ENCODE measurements at regions not wholly inside any gene's neighbourhood (a gene's known extent, or its start where the extent isn't known, plus 50 kb on each side); places are given as distances from the start of the nearest gene placed in this dataset.
"Not testable (repeated sequence)": the region's sequence is repeated elsewhere in the genome, so short reads cannot be mapped to it uniquely, and the experiment has no call there.

DNA sequence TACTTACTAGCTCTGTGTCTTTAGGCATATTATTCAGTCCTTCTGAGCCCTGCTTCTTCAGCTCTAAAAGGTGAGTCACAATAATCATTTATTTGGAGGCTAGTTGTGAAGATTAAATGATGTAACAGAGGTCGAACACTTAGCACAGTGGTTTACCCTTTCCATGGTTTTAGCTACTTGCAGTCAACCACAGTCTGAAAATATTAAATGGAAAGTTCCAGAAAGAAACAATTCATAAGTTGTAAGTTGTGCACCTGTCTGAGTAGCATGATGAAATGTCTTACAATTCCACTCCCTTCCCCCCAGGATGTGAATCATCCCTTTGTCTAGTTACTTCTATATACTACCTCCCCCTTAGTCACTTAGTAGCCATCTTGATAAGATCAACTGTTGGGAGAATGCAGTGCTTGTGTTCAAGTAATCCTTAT lies 217.6 kb upstream of the THUMPD2 start:
- no peak for DNase-seq (ENCODE audit: low spot score)

- no peak for DNase-seq (ENCODE audit: low spot score)
Measured at GRCh38 chr2:39995005-39995737, 216.1 kb upstream of the THUMPD2 start.

GRCh38 chr2:39994151-39994550 lies 215.1 kb upstream of the THUMPD2 start:
- DNase-seq (ENCODE audit: low spot score), result no peak

DNA sequence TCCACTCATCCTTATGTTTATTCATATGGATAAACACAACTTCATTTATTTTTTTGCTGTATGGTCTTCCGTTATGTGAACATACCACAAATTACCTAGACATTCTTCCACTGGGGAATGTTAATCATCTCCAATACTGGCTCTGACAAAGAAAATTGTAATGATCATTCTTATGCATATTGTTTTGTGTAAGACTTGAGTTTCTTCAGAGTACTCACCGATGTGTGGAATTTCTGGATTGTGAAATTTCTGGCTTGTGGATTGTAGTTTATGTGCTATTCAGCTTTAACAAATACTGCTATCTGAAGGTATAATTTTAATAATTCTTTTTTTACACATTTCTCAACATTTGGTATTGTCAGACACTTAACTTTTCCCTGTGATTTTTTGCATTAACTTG lies 212.2 kb upstream of the THUMPD2 start:
- no peak for DNase-seq (ENCODE audit: low spot score)

DNA sequence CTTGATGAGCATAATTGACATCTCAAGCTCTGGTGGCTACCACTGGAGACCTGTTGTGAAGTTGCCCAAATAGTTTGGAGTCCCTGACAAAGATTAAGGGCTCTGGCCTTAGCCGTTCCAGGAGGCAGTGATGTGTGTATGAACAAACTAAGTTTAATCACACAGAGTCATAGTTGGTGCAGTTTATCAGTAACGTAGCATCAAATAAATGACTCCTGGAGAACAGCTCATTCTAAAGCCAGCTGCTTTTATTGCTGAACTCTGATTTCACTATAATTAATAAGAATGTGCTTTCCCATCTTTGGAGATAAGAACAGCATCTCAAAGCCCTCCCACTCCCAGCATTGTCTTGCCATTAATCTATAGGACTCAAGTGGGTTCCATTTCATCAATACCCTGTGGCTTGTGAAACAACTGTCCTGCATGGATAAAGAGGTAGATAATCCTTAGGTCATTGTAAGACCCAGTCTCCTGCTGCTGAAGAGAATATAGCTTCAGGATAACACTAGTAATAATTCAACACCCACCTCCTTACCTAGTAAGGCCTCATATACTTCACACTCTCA lies 211.4 kb upstream of the THUMPD2 start:
- no peak for DNase-seq (ENCODE audit: low spot score)

GRCh38 chr2:39989888-39990287 lies 210.8 kb upstream of the THUMPD2 start:
- no peak for DNase-seq (ENCODE audit: low spot score)

- peak; percentile 52 for DNase-seq (ENCODE audit: low spot score)
Measured at GRCh38 chr2:39981883-39982311, 202.8 kb upstream of the THUMPD2 start.

DNA sequence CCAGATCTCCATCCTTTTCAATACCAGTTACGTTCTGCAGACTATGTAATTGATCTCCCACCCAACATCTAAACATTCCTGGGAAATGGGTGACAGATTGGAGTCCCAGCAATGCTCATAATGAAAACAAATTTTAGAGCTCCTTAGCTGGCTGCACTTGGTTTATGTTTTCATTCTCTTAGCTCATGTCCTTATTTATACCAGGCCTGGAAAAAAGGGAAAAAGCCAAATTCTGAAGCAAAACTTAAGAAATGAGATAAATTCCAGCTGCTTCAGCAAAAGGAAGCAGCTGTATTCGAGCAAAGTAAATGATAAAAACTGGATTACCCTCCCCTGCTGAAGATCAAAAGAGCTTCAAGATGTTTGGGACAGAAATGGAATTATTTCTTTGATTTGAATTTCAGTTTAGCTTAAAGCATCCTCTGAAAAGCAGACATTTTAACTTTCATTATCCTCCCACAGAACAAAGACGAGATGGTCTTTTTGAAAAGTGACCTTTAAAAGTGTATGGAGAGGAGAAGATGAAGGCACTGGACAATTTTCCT lies 196.5 kb upstream of the THUMPD2 start:
- no peak for DNase-seq (ENCODE audit: low spot score)

DNA sequence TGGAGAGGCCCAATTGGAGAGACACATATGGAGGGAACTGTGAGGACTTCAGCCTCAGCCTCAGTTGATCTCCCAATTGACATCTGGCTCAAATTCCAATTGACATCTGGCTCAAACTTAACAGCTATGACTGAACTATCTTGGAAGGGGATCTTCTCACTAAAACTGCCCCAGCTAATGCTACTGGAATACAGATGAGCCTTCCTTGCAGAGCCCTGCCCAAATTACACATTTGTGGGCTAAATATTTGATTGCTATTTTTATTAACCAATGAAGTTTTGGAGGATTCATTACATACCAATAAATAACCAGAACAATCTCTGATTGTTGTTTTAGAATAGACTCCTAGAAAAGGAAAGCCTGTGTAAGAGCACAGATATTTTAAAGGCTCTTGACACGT lies 189.0 kb upstream of the THUMPD2 start:
- no peak for DNase-seq (ENCODE audit: low spot score)

DNA sequence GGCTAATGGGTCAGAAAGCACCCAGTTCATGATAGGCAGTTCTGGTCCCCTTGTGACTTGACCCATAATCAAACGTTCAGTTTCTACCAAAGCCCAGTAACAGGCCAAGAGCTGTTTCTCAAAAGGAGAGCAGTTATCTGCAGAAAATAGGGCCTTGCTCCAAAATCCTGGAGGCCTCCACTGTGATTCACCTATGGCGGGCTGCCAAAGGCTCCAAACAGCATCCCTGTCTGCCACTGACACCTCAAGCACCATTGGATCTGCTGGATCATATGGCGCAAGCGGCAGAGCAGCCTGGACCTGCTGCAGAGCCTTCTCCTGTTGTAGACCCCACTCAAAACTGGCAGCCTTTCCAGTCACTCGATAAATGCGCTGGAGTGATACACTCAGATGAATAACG lies 181.6 kb upstream of the THUMPD2 start:
- not testable (repeated sequence) for DNase-seq (ENCODE audit: low spot score)

DNA sequence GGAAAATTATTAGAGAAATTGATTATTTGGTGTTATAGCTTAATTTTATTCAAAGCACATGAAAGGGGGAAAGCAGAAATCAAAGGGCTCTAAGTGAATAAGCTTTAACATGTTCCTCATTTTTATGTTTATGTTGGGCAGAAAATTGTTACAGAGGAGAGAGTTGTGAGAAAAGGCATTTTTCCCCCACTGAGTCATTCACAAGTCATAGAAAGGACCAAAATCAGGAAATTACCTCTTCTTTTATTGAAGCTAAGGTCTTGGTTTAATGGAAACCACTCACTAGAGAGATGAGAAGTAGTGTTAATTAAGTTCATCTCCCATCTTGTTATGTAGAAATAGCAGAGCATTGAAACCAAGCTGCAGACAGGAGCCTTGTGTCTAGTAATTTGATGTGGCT lies 175.3 kb upstream of the THUMPD2 start:
- DNase-seq (ENCODE audit: low spot score), result no peak

DNA sequence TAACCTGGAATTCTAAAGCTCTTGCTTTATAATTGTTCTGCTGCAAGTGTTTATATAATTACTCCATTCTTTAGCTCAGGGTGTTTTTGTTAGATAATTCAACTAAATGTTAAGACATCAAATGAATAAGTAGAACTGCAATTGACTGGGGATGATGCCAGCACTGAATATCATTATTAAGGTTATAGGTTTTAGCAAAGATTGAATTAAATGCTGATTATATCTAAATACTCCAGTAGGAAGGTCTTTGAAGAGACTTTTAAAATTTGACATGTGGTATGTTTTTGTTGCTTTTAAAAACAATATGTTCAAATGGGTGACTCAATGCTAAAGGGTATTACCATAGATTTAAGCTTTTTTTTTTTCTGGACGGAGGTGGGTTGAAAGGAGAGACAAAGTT lies 170.1 kb upstream of the THUMPD2 start:
- DNase-seq (ENCODE audit: low spot score), result no peak

GRCh38 chr2:39948016-39948719 lies 169.1 kb upstream of the THUMPD2 start:
- no peak for DNase-seq (ENCODE audit: low spot score)

- DNase-seq (ENCODE audit: low spot score), result no peak
Measured at GRCh38 chr2:39947294-39948015, 168.4 kb upstream of the THUMPD2 start.

DNA sequence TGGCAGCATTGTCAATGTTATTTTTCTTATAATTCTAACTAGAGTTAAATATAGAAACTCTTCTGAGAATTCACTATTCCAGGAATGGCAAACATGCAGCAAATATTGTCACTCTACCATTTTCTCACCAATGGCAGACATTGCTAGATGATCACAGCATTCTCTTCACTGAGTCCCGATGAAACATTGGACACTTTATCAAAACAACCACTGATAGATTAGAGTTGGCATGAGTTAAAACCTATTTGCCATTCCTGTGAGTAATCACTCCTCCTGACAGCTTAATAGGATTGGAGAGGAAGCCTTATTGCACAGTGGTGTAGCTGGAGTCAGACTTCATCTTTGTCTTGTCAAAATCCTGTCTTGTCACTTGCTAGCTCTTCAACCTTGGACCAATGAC lies 163.9 kb upstream of the THUMPD2 start:
- DNase-seq (ENCODE audit: low spot score), result no peak

DNA sequence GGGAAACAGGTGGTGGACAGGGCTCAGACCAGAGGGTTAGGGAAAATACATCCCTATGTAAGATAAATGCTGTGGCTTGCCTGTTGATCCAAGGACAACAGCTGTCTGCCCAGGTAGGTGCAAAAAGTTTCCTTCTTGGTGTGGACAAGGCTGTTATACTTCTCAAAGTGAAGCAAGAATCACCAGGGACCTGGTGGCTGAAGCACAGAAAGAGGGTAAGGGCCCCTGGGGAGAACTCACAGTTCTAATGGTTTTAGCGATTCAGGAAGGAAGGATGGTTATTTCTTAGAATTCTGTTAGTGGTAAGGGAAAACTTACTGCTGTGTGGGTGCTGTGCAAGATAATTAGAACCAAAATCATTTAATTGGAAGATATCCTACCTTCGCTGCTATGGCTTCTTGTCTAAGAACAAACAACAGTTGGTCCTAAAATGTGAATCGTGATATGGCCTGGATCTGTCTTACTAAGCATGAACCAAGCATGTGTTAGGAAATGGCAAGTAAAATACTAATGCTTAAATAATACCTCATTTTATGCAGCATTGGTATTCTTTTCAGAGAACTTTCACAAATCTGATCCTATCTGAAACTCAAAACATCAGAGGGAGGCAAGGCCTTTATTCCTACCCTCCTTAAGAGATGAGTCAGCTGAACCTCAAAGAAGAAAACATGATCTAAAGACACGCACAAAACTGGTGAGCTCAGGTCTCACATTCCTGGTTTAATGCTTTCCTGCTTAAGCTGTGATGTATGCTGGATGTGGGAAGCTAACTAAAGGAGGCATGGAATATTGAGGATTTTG lies 159.2 kb upstream of the THUMPD2 start:
- no peak for DNase-seq (ENCODE audit: low spot score)

GRCh38 chr2:39937621-39938020 lies 158.6 kb upstream of the THUMPD2 start:
- no peak for DNase-seq (ENCODE audit: low spot score)

- DNase-seq (ENCODE audit: low spot score), result no peak
Measured at GRCh38 chr2:39934851-39935250, 155.8 kb upstream of the THUMPD2 start.

- no peak for DNase-seq (ENCODE audit: low spot score)
Measured at GRCh38 chr2:39933196-39933595, 154.1 kb upstream of the THUMPD2 start.

DNA sequence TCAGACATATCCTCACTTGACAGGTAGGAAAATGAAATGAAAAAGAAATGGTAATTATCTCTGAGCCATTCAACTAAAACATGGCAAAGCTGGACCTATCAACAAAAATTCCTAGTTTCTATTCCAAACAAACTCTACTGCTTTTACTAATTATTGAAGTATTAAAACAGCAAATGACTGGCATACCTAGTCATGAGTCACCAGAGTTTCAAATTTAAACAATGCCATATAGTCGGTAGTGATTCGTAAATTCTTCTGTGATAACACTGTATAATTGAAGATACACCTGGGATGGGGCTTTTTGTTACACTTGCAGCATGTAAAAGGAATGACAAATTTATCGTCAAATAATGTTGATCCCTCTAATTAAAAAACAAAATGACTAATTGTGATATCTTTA lies 153.1 kb upstream of the THUMPD2 start:
- no peak for DNase-seq (ENCODE audit: low spot score)

DNA sequence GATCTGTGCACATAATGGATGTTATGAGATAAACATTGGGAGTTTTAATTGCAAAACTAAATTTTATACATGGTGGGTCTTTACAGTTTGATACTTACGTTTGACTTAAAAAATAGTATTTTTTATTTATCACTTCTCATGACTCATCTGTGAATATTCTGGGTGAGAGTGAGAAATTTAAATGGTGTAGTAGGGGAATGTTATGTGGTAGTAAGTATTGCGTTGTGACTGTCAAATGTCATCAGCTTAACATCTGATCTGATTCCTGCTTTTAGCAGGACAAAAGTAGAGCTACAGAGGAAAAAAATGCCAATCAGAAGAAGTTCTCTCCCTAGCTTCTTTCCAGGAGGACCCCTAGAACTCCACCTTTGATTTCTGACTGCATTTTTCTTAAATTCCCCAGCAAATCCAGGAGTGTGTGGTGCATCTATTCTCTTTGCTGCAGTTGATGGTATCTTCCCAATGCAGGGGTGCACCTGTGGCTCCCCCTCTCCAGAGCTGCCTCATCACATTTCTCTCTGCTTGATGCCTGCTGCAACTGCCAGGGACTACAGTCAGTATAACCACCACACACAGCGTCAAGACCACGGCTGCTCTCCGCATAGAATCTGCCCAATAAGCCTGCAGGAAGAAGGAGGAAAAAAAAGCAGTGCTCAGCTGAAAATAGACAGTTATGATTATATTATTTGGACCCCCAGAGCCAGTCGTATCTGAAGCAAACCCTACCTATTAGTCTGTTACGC lies 151.3 kb upstream of the THUMPD2 start:
- DNase-seq (ENCODE audit: low spot score), result no peak

All from D341Med (cell line).